Stomach (tissue), 8 donors: ENCODE measurements at regions not wholly inside any gene's neighbourhood (a gene's known extent, or its start where the extent isn't known, plus 50 kb on each side); places are given as distances from the start of the nearest gene placed in this dataset.

Source experiments
- DNase-seq, 2 donors: peaks; one replicate each; pipeline versions ENCODE4 v3.0.0 to v3.0.0-alpha.2; 2013 to 2019
- H3K27ac ChIP-seq, 5 donors: fragments of 200-600 bp in 4 of 5; sonication (generic) in 4 of 5; one replicate each; pipeline ENCODE4 v1.5.1; 2013 to 2019; ENCODE audit warnings: mild to moderate bottlenecking in 1 of 5, moderate library complexity in 1 of 5
- H3K27me3 ChIP-seq, 3 donors: fragments of 200-600 bp; sonication (generic); one replicate each; pipeline ENCODE4 v1.5.1; 2017 to 2019; ENCODE audit warnings: mixed run types in 1 of 3
- H3K36me3 ChIP-seq, 4 donors: fragments of 200-600 bp; sonication (generic); 1 replicate in 3 of 4; 2 replicates in 1 of 4; pipeline ENCODE4 v1.5.1; 2016 to 2019
- H3K4me1 ChIP-seq, 4 donors: fragments of 200-600 bp; sonication (generic); one replicate each; pipeline ENCODE4 v1.5.1; 2016 to 2019
- H3K4me3 ChIP-seq, 4 donors: fragments of 200-600 bp; sonication (generic) in 3 of 4; one replicate each; pipeline ENCODE4 v1.5.1; 2016 to 2019; ENCODE audit warnings: mild to moderate bottlenecking in 1 of 4
- H3K9me3 ChIP-seq, 4 donors: fragments of 200-600 bp; sonication (generic); one replicate each; pipeline ENCODE4 v1.5.1; 2016 to 2019
- CTCF ChIP-seq, 7 experiments: fragments of 450-650 bp in 4 of 7; fragments of 200-600 bp in 3 of 7; sonication (generic) in 3 of 7; IDR thresholded peaks; one replicate each; pipeline ENCODE4 v1.5.1; 2016 to 2019; ENCODE audit warnings: antibody characterized with exemption in 7 of 7, control low read depth in 2 of 7, mild to moderate bottlenecking in 1 of 7
- EP300 ChIP-seq: sonication (generic); formaldehyde crosslinking; IDR thresholded peaks from one replicate; pipeline ENCODE4 v1.6.1; 2017; ENCODE audit warnings: antibody characterized with exemption
- POLR2A ChIP-seq, 4 donors: fragments of 450-650 bp; IDR thresholded peaks; one replicate each; pipeline ENCODE4 v1.6.1; 2016; ENCODE audit warnings: antibody characterized with exemption in 4 of 4, control low read depth in 2 of 4, mild to moderate bottlenecking in 1 of 4, moderate library complexity in 1 of 4
- POLR2AphosphoS5 ChIP-seq, 3 donors: sonication (generic); formaldehyde crosslinking; IDR thresholded peaks; one replicate each; pipeline ENCODE4 v1.6.1; 2016; ENCODE audit warnings: antibody characterized with exemption in 3 of 3
- WGBS, 5 donors: extraction: QIAGEN DNeasy Blood & Tissue Kit in 3 of 5; methylation state at CpG; one replicate each; pipeline versions ENCODE4 v1.1.5 to v1.1.7; 2013 to 2018; 5-methylcytosine and 5-hydroxymethylcytosine counted together
- intact Hi-C: fragments of 100-400 bp; cut with DNase I; formaldehyde crosslinking; loops from one replicate; pipeline ENCODE4 v1.15.1; 2023; ENCODE audit warnings: low total_unique reads
- donor health status: healthy with polysubstance abuse.
- donor health status: Bipolar disorder and iron deficiency.
- donor health status: healthy.

- DNase-seq: no peak
- H3K27ac ChIP-seq: no peak overlapping the region
- H3K36me3 ChIP-seq: no peaks in the 10 kb centered on the region
- TF ChIP-seq POLR2A (IDR thresholded peaks at IDR 0.05): no peak
- no peak for TF ChIP-seq POLR2AphosphoS5 (IDR thresholded peaks at IDR 0.05)
- no peak for TF ChIP-seq CTCF (IDR thresholded peaks at IDR 0.05)
- TF ChIP-seq EP300: no peak
- H3K4me3 ChIP-seq: no peak overlapping the region
- intact Hi-C loops: no loop called here
- no peaks in the 10 kb centered on the region for H3K4me1 ChIP-seq
- no peaks in the 10 kb centered on the region for H3K27me3 ChIP-seq
- WGBS, 5 donors: 43 to 62% (median 59%) methylated on average over 6 of the region's 6 CpGs
- H3K9me3 ChIP-seq: peaks cover 0 to 12% (median 4%) of the 10 kb centered on the region in 4 donors
Observed at GRCh38 chrX:137945470-137945869, 379.5 kb downstream of the ZIC3 start.

GRCh38 chrX:137969191-137969590 is 403.3 kb downstream of the ZIC3 start:
- H3K9me3 ChIP-seq: no peaks in the 10 kb centered on the region
- no peaks in the 10 kb centered on the region for H3K27me3 ChIP-seq
- H3K36me3 ChIP-seq: no peaks in the 10 kb centered on the region
- no peaks in the 10 kb centered on the region for H3K4me1 ChIP-seq
- intact Hi-C loops: no loop called here
- no peak for DNase-seq
- H3K4me3 ChIP-seq: no peak overlapping the region
- no peak overlapping the region for H3K27ac ChIP-seq
- no peak for TF ChIP-seq POLR2AphosphoS5 (IDR thresholded peaks at IDR 0.05)
- TF ChIP-seq EP300: no peak
- no peak for TF ChIP-seq POLR2A (IDR thresholded peaks at IDR 0.05)
- TF ChIP-seq CTCF (IDR thresholded peaks at IDR 0.05): no peak

- intact Hi-C loops: no loop called here
- TF ChIP-seq POLR2A (IDR thresholded peaks at IDR 0.05) (no peak), CTCF (IDR thresholded peaks at IDR 0.05) (no peak), POLR2AphosphoS5 (IDR thresholded peaks at IDR 0.05) (no peak), EP300 (no peak)
- 43 to 74% (median 51%) methylated on average over 1 of the region's 1 CpG for WGBS, 5 donors
- H3K4me3 ChIP-seq: no peak overlapping the region
- no peaks in the 10 kb centered on the region for H3K9me3 ChIP-seq
- no peak overlapping the region for H3K27ac ChIP-seq
- H3K4me1 ChIP-seq: no peaks in the 10 kb centered on the region
- H3K27me3 ChIP-seq: no peaks in the 10 kb centered on the region
- H3K36me3 ChIP-seq: no peaks in the 10 kb centered on the region
- no peak for DNase-seq
Observed at GRCh38 chrX:137982472-137983172, 416.7 kb downstream of the ZIC3 start.

- TF ChIP-seq POLR2A (IDR thresholded peaks at IDR 0.05) (no peak), POLR2AphosphoS5 (IDR thresholded peaks at IDR 0.05) (no peak), CTCF (IDR thresholded peaks at IDR 0.05) (no peak), EP300 (no peak)
- Histone ChIP-seq H3K27me3 (no peaks in the 10 kb centered on the region), H3K4me1 (no peaks in the 10 kb centered on the region), H3K36me3 (no peaks in the 10 kb centered on the region), H3K9me3 (no peaks in the 10 kb centered on the region), H3K4me3 (no peak overlapping the region), H3K27ac (no peak overlapping the region)
- intact Hi-C loops: no loop called here
- DNase-seq: no peak
- 74 to 89% (median 80%) methylated on average over 1 of the region's 1 CpG for WGBS, 5 donors
Observed at GRCh38 chrX:137988470-137988869, 422.5 kb downstream of the ZIC3 start.
